T-helper 2 cell (primary cell): ENCODE measurements at regions not wholly inside any gene's neighbourhood (a gene's known extent, or its start where the extent isn't known, plus 50 kb on each side); places are given as distances from the start of the nearest gene placed in this dataset.

Experiments
- DNase-seq, 5 experiments: peaks; one replicate each; pipeline versions ENCODE4 v3.0.0 to v3.0.0-alpha.2; 2012 to 2022

- no peak for DNase-seq
Measured at GRCh38 chr1:118717893-118718292, 270.2 kb downstream of the TBX15 start.

- DNase-seq, result no peak
Measured at GRCh38 chr1:118716775-118717174, 271.4 kb downstream of the TBX15 start.

DNA sequence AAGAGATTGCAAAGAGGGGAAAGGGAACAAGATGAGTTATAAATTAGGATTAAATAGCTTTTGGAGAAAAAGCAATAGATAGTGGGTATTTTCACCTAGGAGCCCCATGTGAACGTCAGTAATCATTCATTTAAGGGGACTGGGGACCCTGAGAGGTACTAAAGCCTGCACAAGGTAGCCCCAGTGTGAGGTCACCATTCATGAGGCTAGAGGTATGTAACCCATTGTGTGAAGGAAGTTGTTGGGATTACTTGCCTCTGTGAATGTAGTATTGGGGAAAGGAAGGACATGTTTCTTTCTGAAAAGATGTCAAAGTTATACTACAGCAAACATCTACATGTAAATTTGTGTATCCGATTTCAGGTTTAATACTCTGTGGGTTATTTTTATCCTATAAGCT is 276.8 kb downstream of the TBX15 start:
- DNase-seq, result no peak

DNA sequence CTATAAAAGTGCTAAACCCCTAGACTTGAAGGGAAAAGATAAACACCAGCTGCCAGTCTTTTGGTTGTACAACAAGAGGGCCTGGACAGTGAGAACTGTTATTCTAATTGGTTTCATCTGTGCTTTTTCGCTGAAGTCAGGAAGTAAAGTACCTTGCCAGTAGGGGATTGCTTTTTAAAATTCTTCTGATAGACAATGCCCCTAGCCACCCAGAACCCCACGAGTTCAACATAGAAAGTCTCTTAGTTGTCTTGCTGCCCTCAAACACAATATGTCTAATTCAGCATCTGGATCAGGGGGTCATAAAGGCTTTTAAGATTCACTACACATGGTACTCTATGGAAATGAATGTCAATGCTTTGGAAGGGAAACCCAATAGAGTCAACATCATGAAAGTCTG is 289.2 kb downstream of the TBX15 start:
- DNase-seq, result no peak

DNA sequence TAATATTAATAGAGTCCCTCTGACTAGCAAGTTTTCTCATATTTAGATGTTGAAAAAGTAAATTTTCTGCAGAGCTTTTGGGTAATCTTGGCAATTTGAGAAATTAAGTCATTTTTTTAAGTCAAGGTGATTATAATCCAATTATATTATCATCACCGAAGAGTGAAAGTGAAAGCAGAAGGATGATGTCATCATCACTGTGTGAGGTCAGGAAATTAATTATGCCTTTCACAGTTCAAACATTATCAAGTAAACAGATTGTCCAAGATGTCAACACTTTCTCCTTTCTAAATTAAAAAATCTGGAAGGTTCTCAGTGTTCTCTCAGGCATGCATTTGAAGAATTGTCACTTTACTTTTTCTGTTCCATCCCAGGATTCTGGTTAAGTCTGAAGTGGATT is 296.0 kb downstream of the TBX15 start:
- no peak for DNase-seq

DNA sequence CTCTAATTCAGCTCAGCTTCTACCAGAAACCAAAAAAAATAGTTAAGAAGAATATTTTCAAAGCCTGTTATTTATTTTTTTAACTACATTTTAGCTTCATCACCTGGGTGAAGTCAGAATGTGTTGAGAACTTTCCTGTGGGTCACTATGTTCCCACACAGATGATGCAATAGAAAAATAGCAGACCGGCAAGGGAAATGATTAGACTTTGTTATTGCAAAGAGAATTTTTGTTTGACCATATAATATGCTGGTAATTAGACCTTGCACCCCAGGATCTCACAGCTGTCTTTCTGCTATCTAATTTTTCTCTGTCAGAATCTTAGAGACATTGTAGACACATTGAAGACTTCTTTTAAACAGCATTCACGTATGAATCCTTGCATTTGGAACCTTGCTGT is 299.3 kb downstream of the TBX15 start:
- no peak for DNase-seq

GRCh38 chr1:118661769-118662320 is 326.3 kb downstream of the TBX15 start:
- no peak for DNase-seq

- no peak for DNase-seq
Measured at GRCh38 chr1:118660769-118661168, 327.4 kb downstream of the TBX15 start.

DNA sequence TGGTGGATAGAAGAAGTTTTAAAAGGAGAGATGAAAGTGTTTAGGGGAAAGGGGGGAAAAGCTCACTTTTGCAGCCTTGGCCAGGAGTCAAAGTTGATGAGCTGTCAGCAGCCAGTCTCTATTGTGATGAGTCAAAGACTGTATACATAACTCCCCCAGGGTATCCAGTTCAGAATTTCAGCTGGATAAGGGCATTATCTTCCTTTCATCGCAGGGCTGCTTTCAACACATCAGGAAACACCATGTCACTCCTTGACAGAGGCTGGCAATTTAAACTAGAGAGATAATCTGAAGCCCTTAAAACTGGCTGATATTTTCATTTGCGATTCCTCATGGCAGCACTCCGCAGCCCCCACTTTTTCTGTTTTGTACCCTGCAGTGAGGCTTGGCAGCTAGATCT is 328.5 kb downstream of the TBX15 start:
- DNase-seq, result no peak

DNA sequence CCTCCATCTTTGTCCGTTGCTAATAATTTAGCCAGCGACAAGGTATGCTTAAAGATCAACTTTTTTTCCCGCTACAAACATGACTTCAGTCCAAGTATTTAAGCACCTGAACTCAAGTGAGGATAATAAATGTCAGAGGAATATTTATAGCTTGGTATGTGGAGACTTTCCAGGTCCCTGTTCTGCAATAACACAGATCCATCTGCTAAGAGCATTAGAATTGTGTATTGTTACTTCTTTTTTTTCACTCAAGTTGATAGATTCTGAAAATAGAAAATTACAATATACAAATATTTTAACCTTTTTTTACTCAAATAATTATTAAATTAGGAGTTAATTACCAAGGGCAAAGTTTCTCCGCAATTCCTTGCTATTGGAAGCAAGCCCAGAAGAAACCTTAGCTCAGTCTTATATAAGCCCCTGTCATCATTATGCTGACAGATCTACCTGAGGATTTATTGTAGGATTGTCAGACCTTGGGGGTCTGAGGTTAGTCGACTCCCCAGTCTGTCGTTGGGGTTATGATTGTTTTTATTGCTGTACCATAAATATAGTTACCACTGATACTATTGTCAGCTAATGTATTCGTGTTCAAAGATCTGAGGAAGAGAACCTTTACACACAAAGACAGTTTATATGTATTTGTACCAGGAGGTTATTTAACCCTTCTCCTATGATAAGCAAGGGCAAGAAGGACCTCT is 337.9 kb downstream of the TBX15 start:
- DNase-seq, result no peak

GRCh38 chr1:118649369-118650106 is 338.6 kb downstream of the TBX15 start:
- no peak for DNase-seq

DNA sequence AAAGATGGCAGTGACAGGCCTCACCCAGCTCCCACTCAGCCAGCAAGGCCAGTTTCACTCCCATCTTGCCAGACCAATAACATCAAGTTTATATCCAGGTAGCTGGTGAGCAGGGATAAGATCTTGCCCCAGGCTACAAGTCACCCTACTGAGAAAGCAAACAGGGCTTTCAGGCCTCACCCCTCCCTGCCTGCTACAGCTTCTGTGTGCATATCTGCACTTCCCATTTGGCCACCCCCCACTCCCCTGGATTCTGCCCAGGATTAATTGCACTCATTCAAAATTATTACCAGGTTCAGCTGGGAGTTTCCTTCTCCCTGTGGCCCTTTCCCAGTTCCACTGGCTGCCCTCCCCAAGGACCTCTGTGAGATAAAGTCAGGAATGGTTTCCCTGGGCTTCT is 352.1 kb downstream of the TBX15 start:
- no peak for DNase-seq

DNA sequence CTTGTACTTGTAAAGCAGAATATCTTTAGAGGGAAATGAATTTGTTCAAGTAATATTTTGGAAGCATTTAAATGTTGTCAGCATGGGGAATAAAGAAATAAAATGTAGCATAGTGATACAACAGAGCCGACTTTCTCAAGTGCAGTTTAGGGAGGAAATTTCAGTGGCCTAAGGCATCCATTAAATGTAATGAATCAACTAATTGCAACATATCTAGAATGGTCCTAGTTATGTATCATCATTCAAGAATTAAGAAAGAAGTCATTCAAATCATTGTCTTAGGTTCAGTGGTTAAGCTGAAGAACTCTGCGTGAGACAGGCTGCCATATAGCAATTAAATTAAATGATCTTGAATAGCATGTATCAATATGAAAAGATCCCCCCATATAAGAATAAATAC is 360.7 kb downstream of the TBX15 start:
- DNase-seq, result no peak

- DNase-seq, result no peak
Measured at GRCh38 chr1:118621839-118622238, 366.3 kb downstream of the TBX15 start.

DNA sequence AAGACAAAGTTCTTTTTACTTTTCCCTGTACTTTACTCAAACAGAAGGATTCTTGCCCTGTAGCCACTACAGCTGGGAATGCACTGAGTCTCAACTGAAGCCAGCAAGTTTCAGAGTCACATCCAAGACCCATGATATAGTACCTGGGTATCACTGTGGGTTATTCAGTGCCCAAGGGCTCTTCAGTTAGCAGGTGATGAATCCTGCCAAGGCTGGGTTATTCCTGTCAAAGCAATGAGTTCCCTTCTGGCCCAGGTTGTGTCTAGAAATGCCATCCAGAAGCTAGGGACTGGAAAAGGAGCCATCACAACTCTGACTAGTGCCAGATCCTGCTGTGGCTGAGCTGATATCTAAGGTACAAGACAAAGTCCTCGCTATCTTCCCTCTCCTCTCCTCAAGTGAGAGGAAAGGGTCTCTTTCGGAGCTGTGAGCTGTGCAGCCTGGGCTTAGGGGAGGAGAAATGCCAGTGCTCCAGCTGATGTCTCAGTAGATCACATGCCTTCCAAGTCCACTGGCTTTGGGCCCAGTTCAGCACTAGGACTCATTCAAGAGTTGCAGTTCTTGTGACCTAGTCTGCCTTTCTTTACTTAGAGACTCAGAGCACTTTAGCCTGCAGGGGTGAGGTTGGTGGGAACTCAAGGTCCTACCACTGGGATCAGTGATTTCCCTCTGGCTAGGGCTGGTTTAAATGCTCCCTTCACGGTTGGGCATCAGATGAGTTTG is 369.4 kb downstream of the TBX15 start:
- no peak for DNase-seq

- DNase-seq, result no peak
Measured at GRCh38 chr1:118617916-118618315, 370.2 kb downstream of the TBX15 start.

DNA sequence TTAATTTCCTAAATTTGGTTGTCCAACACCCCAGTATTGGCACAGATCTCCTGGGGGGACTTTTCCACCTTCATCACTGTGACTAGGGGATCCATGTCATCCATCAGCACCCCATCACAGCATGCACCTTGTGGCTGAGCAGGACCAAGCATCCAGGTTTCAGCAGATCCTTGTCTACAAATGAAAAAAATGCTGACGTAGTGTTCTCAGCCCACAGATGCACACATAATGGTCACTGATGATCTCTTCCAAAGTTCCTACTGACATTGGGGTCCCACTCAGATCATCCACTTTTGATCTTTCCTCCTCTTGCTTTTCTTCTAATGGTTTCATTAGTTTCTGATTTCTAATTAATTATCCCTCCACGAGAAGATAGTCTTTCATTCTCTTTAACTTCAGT is 373.1 kb downstream of the TBX15 start:
- DNase-seq, result no peak

GRCh38 chr1:118589238-118589846 is 398.8 kb downstream of the TBX15 start:
- DNase-seq, result no peak

DNA sequence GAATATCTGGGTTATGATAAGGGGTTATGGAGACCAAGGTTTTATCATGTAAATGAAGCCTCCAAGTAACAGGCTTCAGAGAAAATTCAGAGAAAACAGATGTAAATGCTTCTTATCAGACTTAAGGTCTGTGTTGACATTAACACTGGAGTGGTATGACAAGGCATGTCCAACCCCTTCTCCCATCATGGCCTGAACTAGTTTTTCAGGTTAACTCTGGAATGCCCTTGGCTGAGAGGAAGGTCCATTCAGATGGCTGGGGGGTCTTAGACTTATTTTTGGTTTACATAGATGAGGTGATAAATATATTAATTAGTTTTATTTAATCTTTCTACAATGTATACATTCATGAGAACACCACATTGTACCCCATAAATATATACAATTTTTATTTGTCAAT is 399.6 kb downstream of the TBX15 start:
- DNase-seq, result no peak

GRCh38 chr1:118578276-118578675 is 393.2 kb upstream of the SPAG17 start:
- no peak for DNase-seq

GRCh38 chr1:118575060-118575459 is 390.0 kb upstream of the SPAG17 start:
- no peak for DNase-seq

DNA sequence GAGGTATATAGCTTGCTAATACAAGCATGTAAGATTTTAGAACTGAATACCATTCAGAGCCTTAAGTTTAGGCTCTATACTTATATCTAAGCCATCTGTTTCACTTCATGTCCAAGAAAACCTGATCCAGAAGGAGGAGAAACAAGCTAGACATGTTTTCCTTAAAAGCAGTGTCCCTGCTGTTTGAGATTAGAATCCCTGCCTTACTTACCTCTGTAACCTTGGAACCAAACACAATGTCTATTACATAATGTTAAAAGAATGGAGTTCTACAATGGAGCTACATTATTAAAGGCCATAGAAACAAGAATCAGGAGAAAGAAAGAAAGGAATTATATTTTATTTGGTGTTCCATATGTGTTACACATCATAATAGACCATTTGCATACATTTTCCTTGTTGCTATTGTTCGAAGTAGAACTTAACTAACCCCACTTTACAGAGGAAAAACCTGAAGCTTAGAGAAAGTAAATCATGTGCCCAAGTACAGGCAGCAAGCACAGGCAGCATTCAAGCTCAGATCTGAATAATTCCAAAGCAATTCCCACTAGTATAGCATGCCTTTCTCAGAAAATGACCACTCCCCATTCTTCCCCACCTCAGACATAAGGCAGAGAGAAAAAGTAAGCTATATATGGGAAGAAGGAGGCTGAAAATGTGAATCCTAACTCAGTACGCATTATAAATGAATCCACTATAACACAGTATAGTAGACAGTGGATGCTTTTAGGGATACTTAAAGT is 380.1 kb upstream of the SPAG17 start:
- DNase-seq, result no peak
